Ammon's horn (tissue), 1 donor: ENCODE measurements at regions not wholly inside any gene's neighbourhood (a gene's known extent, or its start where the extent isn't known, plus 50 kb on each side); places are given as distances from the start of the nearest gene placed in this dataset.

Experiments
- DNase-seq: peaks from one replicate; pipeline ENCODE4 v3.0.0-alpha.2; 2016; ENCODE audit warnings: low spot score

DNA sequence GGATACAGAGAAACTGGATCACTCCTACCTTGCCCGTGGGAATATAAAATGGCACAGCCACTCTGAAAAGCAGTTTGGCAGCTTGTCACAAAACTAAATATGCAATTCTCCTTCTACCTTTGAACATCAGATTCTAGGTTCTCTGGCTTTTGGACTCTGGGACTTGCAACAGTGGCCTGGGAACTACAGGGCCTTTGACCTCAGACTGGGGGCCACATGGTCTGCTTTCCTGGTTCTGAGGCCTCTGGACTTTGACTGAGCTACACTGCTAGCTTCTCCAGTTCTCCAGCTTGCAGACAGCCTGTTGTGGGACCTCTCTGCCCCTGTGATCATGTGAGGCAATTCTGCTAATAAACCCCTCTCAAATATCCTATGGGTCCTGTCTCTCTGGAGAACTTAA lies 168.8 kb downstream of the CDH26 start:
- DNase-seq, result no peak

DNA sequence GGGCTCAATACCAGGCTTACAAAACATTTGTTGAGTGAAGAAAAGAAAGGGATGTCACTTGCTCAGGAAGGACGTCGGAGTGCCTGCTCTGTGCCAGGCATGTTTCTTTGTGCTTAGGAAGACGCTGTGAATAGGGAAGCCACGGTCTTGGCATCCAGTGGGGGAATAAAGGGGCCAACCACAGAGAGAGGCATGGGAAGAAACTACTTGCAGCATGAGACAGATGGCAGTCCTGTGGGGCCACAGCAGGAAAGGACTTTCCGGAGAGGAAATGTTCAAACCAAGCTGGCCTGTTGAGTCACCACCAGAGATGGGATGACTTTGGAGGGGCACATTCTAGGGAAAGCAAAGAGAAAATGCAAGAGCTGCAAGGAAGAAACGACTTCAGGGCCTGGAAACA lies 173.2 kb downstream of the CDH26 start:
- DNase-seq, result peak; percentile 21

GRCh38 chr20:60132162-60132826 lies 174.1 kb downstream of the CDH26 start:
- no peak for DNase-seq

- no peak for DNase-seq
These were observed 174.8 kb downstream of the CDH26 start for GRCh38 chr20:60132827-60133670.

DNA sequence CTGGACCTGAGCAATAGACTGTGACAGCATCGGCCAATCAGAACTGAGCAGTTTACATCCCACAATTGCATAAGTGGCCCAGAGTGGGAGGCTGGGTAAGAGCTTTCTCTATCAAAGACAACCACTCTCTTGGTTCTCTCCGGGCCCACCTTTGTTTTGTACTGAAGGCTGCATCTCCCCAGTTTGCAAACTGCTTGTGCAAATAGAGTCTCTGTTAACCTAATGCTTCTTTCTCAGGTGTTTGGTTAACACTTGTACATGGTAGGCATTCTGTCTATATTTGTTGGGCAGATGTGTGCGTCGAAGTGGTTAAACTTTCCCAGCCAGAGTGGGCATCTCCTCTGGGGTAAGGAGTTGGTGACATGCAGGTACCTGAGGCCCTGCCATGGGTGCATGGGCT lies 177.1 kb downstream of the CDH26 start:
- DNase-seq, result no peak

DNA sequence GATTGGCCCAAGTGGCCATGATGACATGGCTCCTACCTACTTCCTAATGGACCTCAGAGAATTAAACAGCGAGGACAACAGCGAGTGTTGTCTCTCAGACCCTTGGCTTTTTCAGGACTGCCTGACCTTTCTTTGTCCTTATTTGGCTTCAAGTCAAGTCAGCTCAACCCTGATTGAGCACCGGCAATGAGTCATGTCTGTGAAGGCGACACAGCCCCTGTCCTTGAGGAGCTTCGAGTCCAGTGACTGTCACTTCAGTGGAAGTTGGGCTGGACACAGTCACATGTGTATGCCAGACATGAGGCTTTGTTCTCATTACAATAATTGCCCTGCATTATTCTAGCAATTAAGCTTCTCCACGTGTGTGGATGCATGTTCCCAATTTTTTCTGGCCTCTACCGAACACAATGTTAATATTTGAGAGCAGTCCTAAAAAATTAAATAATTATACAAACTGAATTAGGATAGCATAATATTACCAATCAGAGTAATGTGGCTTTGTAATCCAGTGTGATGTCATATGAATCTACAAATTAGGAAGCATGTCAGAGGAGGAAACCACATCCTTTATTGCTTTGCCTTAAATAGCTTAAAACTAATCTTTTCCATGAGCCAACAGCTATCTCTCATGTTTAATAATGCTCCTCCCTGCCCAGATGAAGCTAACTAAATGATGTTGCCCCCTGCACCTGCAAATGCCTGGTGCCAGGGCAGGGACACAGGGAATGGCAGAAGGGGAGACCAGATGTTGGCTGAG lies 178.6 kb downstream of the CDH26 start:
- no peak for DNase-seq

DNA sequence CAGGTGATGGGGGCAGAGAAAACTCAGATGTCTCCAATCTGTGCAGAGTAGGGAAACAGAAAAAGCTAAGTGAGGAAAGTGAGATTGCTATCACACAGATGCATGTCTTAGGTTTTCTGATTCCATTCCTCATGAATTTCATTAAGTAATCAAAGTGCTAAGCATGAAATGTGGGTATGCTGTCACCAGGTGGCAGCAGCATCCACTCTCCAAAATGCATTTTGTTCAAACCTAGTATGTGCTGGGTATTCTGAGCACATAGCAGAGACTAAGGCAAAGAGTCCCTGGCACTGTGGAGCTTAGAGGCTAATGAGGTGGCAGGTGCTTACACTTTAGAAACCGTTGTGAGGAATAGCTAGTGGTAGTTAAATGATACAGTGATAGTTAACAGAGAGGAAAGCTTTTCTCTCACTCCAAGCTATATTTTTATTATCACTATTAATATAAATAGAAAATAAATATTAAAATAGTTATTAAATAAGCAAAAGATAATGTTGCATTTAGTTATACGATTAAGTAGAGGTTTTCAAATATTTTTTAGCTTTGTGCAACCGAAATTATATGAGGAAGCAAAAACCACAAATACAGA lies 179.5 kb downstream of the CDH26 start:
- peak; percentile 14 for DNase-seq

DNA sequence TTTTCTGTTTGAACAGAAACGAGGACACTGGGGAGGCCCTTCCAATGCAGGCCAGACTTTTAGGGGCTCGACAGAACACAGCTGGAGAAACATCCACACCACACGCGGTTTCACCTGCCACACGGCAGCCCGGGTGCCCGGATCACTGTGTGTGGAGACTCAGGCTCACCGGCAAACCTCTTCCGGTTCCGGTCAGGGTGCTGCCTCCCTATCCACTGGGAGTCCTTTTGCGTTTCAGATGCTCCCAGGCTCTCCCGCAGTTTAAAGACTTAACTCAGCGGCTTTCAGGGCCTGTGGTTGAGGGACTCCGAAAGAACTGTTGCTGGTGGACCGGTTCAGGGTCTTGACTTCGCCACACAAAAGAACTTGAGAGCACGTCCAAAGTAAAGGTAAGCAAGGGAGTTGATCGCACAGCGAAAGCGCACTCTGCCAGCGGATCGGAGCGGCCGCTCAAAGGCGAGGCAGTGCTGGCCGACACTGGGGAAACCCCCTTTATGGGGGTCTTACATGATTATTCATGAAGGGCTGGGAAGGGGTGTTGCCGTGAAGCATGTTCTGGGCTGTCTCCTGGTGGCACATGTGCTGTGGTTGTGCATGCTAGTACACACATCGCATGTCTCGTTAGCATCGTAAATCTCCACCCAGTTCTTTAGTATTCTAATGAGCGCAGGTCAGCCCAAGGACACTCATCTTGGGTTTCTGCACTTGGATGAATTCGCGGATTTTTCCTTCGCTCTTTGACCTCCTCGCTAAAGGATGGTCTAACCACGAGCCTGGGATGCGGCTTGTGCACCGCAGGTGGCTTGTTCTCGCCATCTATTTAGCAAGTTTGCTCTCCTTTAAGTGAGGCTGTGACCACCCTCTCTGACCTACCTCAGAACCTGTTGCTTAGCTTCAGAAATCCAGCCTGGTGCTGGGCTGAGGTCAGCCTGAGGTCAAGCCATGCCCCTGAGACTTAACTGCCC lies 180.3 kb downstream of the CDH26 start:
- DNase-seq, result peak; percentile 21

DNA sequence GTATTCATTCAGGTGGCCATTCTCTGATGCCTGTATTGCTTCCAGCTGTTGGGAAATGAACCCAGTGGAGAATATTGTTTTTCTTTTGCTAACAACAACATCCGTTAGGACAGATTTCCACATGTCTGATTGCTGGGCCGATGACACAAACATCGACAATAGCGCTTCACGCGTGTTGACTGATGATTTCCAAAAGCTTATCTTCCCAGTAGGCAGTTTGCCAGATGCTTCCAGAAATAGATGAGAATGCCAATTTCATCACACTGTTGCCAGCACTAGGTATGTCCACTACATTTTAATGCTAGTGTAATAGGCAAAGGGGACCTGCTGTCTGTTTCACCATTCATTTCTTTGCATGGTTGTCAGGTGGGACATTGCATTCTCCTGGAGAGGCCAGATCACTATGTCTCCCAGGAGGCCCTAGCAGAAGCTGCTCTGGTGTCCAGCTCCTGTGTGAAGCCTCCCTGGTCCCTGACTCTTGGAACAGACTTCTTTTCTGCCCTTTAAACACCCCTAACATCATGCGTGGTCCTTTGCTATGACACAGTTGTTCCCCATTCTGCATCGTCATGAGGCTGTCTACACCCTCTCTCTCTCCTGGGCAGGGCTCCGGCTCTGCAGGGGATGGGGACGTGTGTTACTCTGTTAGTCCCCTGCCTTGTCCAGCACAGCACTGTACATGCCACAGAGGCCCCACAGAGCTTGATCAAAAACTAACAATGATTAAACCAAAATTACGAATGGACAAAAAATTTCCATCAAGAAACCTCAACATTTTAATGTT lies 181.6 kb downstream of the CDH26 start:
- DNase-seq, result no peak

- no peak for DNase-seq
These were observed 184.4 kb downstream of the CDH26 start for GRCh38 chr20:60142587-60142986.

DNA sequence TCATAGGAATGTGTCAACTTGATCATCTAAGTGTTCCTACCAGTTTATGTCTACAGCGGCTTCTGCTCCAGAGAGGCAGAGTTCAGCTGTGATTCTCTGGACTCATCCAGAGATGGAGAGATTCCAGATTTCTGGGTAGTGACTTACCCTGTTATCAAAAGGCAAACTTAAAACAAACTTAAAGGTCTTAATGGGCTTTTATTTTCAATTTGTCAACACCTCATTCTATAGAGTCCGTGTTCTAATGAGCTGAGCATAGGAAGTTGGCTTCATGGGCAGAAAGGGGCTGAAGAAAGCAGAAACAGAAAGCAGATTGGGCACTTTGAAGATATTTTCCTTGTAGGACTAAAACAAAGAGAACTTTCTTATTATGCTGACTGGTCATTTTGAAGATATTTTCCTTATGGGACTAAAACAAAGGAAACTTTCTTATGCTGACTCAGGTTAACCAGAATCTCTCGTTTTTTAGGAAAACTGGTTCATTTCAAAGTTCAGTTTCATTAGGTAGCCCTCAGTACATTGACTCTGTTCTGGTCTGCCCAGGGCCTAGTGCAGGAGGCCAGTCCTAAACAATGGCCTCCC lies 185.1 kb downstream of the CDH26 start:
- DNase-seq, result no peak

GRCh38 chr20:60144404-60144803 lies 186.2 kb downstream of the CDH26 start:
- DNase-seq, result no peak

DNA sequence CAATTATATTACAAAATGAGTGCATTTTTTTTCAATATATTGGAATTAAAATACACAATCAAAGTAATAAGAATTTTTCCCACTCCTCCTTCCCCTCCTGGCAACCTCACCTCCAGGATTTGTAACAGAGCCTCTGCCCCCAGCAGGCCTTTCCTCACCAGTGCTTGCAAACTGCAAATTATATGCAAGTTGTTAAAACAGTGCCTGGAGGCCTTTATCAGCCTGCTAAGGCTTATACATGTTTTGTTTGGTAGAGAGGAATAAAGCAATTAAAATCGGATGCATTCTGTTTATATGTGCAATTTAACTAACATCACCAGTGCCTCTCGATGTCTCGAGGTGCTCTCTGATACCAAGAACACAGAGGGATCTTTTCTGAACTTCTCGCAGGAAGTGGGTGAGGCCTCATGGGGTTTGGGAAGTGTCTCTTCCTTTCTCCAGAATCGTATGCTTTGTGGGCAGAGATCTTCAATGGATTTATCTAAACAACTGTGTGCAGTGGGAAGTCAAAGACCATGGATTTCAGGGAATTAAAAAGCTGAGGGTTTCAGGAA lies 186.8 kb downstream of the CDH26 start:
- DNase-seq, result no peak

- no peak for DNase-seq
These were observed 188.8 kb downstream of the CDH26 start for GRCh38 chr20:60147004-60147403.

GRCh38 chr20:60148885-60149284 lies 190.7 kb downstream of the CDH26 start:
- no peak for DNase-seq

- no peak for DNase-seq
These were observed 194.6 kb downstream of the CDH26 start for GRCh38 chr20:60152792-60153191.

GRCh38 chr20:60160451-60161145 lies 202.4 kb downstream of the CDH26 start:
- DNase-seq, result no peak

DNA sequence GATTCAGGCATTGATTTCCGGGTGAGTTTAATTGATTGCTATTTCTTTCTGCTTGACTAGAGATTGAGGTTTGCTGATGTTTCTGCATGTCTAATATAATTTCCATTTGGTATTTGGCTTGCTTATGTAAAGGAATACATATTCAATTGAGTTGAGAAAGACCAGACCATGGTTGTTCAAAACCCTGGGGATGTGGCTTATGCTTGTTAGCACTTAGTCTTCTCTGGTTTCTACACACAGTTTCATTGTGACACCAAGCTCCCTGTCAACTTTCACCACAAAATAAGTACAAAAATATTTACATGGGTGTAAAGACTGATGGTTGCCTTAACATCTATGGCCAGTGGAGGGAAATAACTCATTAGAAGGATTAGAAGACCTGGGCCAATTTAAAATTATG lies 209.6 kb downstream of the CDH26 start:
- no peak for DNase-seq

DNA sequence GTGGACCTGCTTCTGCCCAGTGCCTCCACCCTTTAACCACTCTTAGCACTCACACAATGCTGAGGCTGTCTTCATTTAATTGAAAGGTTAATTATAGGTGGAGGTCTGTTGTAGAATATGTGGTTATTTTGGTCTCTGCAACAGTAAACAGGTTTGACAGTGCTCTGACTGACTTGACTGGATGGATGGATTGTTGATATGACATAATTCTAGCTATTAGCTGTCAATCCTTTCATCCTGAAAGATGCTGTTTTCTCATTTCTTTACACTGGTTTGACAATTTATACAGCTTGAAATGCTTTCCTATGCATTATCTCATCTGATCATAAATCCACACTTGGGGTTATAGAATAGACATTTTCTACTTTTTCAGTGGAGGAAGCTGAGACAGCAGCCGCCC lies 210.7 kb downstream of the CDH26 start:
- no peak for DNase-seq
